NCI-H510A treated with DMSO at 0.1 percent for 48 hours (cell line): ENCODE measurements at regions not wholly inside any gene's neighbourhood (a gene's known extent, or its start where the extent isn't known, plus 50 kb on each side); places are given as distances from the start of the nearest gene placed in this dataset.
A peak's percentile ranks its signal among the peaks of the same experiment; 100 is the strongest.

Experiments
- DNase-seq: peaks from one replicate; lab custom pipeline; 2025; lab: John Stamatoyannopoulos, UW

DNA sequence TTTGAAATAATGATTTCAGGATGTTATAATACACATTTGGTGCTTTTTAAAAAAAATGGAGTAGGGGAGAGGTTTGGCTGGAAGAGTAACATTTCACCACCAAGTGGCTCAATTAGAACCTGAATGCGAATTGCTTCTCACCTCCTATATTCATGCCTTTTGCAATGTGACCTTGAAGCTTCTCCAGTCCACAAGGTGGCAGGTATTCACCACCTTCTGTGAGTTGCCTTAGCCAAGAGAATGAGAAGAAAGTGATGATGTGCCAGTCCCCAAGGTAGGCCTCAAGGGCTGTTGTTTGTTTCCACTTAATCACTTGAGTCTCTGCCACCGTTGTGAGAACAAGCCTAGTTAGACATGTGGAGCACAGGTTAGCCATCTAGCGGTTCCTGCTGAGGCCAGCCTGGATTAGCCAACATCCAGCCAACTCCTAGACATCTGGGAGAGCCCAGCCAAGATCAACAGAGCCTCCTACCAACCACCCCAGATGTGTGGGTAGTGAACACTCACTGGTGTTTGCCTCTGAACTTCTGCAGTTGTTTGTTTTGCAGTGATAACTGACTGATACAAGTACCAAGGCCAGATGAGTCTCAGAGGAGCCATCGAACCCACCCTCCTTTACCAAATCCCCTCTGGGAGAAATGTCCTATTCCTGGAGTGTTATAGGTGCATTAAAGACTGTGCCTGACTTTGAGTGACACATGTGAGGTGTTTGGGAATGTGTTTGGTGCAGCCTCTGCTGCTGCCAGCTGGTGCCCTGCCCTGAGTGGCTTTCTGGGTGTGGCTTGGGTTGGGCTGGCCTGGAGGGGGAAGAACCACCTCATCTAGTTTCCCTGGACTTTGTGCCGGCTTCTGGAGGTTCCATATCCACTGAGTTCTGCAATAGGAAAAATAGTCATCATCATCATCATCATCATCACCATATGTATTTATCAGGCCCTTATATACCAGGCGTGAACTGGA is 132.5 kb upstream of the RFLNA start:
- DNase-seq: no peak

DNA sequence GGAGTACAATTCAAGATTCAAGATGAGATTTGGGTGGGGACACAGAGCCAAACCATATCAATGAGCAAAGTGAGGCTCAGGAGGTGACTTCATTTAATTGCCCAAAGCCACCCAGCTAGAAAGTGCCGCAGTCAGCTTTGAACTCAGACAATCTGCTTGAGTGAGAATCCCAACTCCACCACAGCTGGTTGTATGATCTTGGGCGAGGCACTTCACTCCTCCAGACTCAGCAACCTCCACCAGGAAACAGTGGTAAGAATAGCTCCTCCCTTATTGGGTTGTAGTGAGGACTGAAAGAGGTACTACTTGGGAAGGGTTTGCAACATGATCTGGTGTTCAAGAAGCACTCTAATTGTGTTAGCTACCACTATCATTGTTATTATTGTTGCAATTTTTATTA is 129.2 kb upstream of the RFLNA start:
- no peak for DNase-seq

DNA sequence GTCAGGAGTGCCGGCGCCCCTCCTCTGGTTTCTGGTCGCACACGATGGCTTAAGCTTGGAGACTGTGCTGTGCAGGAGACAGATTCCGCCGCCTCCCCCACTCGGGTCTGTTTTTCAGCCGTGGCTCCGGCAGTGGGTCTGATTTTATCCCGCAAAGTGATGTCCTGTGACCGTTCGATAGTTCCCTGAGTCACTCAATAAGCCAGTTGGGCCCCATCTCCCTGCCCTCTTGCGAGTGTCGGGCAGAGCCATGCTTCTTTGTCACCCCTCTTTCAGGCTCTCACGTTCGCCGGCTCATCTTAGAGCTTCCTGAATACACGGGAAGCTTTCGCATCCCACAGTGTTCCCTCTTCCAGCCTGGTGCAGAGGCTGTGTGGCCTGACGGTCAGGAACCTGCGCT is 127.8 kb upstream of the RFLNA start:
- no peak for DNase-seq

DNA sequence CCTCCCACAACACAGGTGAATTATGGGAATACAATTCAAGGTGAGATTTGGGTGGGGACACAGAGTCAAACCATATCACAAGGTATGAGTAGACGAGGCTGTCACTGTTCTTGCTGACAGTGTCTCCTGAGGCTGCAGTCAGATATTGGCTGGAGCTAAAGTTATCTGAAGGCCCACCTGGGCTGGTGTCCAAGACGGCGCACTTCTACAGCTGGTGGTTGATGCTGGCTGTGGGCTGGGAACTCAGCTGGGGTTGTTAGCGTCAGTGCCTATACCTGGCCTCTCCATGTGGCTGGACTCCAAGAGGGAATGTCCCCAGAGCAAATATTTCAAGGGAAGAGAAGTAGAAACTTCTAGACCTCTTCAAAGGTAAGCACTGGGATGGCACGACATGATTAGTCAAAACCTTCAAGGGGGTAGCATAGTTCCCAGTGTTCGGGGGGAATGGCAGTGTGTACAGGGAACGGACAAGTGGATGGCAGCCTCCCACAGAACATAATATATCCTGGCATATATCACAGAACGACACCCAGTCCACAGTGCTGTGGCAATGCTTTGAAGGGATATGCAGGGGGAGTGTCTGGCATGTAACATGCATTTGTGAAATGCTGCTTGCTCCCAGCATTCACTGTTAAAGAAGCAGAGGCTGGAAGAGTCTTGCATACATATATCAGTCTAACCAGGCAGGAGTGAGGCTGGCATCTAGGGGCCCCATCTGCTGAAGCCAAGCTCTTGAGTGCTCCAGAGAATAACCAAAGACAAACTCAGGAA is 126.7 kb upstream of the RFLNA start:
- DNase-seq: no peak

DNA sequence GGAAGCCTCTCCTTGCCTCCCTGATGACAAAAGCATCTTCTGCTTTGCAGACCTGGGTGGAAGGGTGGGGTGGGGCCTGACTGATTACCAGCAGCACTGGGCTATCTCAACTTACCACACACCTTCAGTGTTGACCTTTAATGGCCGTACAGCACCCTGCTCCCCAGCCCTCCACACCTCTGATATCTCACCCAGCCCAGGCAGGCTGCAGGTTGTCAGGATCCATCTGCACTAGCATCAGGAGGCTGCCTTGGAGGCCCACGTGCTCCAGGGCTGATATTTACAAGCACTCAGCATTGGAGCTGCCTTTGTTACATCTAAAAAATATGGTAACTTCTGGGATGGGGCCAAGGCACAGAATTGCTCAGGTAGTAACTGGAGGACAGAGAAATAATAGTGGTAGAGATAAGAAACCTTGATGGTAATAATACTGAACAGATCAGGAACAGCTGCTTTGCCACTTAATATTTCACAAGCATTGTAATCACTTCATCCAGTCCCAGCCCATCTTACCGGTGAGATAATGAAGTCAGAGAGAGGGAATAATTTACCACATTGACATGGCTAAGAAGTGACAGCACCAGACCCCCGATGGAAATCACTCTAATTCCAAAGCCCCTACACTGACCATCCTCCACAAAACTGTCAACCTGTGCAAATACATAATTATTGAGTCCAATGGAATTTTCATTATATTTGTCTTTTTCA is 125.2 kb upstream of the RFLNA start:
- no peak for DNase-seq

DNA sequence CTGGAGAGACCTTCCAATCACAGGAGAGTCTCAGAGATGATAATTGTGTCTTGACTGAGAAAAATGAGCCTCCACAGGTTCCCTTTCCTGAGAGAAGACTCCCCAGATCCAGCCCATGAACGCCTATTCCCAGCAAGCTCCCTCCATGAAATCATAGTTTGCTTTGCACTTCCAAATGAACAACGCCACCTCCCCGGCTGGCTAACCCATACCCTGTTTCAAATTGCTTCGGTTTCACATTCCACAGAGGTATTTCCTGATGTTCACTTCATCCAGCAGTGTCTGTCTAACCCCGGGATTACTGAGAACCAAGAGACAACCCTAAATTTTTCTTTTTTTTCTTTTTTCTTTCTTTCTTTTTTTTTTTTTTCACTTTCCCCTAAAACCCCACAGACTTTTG is 124.1 kb upstream of the RFLNA start:
- no peak for DNase-seq

DNA sequence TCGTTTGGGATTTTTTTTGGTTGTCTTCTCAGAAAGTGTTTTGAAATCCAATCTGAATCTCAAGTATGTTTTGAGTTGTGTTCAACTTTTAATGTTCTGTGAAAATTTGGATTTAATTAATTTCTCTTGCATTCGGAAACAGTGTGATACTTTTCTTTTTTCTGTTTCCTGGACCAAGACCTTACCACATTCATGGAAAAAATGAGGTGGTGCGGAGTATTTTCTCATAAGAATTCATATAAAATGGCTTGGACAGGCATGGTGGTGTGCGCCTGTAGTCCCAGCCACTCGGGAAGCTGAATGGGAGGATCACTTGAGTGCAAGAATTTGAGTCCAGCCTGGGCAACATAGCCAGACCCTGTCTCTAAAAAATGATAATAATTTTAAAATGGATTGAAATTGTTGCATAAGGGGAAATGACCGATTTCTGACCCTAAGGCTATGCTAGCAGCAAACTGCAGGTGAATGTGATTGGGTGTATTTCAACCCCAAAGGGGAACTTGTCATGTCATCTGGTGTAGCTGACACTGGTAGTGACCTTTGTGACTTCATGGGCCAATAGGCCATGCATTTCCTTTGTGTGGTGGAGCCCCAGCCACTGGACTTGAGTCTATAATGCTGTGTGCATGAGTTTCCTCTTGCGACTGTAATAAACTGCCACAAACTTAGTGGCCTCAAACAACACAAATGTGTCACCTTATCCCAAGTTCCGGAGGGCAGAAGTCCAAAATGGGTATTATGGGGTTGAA is 123.5 kb upstream of the RFLNA start:
- DNase-seq: no peak

DNA sequence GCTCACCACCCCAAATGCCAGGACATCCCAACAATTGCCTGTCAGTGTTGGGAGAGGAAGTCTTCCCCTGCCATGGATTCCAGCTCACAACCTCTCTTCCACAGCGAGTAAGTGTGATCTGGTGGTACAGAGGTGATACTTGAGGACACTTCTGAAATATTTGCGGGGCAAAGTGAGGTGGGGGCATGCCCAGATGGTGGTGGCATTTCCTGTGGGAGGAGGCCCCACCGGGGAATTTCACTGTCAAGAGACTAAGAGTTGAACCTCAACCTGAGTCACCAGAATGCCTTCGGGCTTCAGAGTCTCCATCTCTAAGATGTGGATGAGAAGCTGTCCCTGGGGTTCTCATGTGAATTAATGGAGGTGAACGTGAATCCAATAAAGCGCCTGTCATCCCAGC is 122.3 kb upstream of the RFLNA start:
- no peak for DNase-seq

DNA sequence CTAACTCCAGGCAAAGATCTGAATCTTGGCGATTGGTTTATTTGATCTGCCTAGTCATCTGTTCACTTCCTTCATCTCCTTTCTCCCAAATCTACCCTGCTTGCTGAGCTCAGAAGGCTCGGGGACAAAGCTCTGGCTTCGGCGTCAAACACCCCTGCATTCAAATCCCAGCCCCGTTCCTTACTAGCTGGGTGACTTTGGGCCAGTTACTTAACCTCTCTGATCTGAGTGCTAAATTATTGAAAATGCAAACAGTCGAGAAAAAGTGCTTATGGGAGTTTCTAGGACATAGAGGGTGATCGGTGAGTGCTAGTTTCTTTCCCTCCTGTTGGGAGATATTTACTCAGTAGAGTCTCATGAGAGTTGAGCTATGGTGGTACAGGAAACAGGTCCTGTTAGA is 121.2 kb upstream of the RFLNA start:
- no peak for DNase-seq

DNA sequence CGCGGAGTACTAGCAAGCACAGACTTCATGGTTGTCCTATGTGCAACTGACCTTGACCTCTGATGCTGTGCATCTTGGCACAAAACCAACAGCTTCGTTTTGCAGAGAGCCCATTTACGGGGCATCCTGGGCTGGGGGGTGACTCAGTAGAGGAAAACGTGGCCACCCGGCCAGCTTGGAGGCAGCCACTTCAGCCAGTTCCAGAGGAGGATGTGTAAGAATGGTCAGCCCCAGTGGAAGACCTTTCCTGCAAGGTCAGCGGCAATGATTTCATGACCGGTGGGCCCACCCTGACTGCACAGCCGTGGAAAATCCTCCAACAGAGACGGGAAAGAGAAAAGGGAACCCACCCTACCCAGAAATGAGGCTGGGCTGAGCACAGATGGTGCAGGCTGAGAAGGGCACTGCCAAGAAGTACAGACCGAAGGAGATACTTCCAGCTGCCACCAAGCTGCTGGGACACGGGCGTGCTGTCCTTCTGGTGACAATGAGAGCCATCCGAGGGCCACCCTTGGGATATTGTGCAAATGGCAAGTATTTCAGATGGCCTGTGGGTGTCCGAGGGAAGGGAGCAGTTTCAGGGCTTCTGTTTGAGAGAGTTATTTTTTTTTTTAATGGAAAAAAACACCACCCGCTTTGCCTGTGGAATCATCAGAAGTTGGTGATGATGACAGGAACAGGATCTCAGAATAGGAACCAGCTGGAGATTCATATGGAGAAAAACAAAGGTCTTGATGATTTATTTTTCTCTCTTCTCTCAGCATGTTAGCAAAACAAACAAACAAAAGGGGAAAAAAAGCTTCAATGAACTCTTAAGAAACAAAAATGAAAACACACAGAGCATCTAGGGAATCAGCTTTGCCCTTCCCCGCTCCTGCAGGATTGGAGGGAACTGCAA is 120.2 kb upstream of the RFLNA start:
- DNase-seq: no peak

DNA sequence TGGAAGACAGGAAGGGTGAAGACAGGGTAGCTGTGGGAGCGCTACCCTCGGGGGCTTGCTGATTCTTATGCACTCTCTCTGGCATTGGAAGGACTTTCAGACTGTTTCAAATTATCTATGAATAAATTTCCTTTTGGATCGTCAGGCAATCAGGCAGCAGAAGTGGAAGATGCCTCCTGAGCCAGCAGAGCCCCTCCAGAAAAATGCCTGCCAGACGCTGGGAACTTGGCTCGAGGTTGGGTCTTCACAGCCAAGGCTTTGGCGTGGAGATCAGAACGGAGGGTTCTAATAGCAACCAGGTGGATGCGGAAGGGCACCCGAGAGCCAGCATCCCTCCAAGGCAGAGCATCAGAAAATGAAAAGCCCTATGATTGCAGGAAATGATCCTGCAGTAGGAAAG is 119.2 kb upstream of the RFLNA start:
- no peak for DNase-seq

DNA sequence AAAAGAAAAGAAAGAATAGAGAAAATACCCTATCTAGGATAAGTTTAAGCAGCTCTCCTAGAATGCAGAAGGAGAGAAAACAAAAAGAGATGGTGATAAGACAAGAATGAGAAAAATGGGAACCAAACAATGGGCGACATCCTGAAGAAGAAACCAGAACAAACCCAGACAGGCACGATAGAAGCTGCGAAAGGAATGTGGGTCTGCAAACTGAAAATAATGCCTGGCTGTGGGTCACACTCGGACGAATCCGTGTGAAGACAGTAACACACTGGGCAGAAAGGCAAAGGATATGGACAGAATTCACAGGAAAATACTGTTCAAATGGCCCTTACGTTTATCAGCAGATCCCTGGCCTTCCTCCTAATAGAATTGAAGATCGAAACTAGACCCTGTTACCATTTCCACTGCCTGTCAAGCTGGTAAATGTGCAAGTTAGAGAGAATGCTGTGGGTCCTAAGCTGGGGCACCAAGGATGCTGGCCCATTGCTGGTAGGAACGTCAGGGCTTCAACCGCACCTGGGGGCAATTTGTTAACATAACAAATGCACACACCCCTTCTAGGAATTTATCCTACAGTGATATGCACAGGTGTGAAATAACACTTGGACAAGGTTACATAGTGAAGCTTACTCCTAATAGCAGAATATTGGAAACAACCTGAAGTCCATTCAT is 117.5 kb upstream of the RFLNA start:
- DNase-seq: no peak

DNA sequence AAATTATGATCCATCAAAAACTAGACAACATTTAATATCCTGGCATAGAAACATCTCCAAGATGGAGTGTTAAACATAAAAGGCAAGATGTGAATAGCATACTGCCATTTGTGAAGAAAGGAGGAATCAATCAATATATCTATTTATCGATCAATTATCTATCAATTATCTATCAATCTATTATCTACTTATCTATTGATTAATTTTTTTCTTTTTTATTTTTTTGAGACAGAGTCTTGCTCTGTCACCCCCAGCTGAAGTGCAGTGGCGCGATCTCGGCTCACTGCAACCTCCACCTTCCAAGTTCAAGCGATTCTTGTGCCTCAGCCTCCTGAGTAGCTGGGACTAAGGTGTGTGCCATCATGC is 117.0 kb upstream of the RFLNA start:
- DNase-seq: no peak

DNA sequence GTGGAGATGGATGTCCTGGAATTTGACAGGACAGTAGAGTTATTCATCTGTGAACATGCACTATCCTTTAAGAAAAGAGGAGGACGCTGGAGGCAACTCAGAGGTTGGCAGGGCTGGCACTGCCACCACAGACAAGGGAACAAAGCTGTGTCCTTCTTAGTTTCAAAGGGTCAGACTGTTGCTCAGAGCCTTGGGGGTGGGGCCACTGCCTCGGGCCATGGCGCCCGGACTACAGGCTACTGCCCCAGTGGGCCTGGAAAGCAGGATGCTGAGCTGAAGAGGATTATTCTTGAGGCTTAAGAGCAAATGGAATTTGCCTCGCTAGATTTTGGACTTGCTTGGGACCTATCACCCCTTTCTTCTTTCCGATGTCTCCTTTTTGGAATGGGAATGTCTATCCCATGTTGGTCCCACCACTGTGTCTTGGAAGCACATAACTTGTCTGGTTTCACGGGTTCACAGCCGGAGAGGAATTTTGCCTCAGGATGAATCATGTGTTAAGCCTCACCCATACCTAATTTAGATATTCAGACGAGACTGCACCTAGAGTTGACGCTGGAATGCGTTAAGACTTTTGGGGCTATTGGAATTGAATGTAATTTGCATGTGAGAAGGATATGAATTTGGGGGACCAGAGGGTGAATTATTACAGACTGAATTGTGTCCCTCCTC is 114.8 kb upstream of the RFLNA start:
- no peak for DNase-seq

DNA sequence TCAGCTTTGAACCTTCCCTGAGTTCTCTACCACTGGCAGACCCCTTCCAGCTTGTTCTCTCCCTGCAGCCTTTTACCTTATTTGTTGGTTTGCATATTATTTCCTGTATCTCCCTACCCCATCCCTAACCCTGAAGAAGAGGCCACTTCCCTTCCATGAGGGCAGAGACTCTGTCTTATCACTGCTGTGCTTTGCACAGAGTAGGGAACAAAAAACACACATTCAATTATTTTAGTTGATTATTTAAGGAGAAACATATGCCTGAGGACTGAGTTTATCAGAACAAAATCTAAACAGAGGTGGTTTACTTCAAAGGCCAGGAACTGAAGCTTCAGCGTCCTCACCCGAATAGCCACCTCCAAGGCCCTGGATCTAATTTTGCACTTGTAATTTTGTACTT is 111.7 kb upstream of the RFLNA start:
- no peak for DNase-seq

DNA sequence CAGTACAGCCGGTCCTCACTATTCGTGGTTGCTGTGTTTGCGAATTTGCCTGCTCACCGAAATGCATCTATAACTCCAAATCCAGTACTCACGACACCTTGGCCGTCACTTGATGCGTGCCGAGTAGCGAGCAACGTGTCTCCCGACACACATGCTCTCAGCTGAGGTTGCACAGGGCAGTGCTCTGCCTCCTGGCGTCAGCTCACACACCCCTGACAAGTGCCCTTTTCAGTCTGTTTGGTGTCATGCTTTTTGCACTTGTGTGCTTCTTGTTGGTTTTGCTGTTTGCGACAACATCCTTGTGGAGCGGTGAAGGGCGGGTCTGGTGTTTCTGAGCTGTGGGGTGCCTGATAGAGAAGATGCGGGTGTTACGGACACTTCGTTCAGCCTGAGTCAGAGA is 110.4 kb upstream of the RFLNA start:
- peak; percentile 57 for DNase-seq

DNA sequence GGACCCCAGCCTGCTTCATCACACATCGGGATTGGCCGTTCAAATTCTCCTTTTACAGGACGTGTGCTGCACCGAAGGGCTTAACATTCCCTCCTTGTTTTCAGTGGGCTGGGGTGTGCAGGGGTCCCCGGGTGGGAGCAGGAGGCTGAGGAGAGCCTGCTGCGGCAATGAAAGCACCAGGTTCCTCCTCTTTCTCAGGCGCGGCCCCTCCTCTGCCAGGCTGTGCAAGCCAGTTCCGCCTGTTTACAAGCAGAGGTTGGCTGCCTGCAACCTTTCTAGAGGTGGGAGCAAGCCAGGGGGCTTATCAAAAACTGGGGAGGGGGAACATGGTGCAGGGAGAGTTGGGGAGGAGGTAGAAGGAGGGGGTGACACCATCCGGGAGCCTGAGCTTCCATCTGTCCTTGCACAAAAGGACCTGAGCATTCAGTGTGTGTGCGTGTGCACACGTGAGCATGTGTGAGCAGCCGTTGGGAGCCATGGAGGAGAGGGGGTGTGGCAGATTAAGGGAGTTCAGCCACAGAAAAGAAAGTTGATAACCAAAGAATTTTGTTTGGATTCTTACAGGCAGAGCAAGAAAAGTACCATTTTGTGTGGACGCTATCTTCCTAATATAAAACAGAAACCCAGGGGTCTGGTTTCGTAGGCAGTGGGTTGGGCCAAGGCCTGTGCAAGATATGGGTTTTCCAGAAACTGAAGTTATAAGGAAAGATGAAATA is 108.8 kb upstream of the RFLNA start:
- DNase-seq: no peak

DNA sequence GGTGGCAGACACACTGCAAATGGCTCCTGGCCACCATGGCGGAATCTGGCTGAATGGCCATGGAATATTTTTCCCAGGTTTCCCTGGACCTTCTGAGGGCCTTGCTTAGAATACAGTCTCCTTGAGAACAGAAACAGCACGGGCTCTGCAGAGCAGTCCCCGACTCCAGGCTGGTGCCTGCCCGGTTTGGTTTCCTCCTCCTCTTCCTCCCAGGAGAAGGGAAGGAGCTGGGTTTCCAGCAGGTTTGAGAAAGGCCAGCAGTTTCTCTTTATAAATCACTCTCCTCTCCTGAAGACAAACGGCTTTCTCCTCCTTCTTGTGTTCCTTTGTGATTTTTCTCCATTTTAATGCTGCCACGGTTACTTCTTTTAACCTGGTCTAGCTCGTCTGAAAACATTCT is 106.8 kb upstream of the RFLNA start:
- no peak for DNase-seq
